ENCODE measurements at regions not wholly inside any gene's neighbourhood (a gene's known extent, or its start where the extent isn't known, plus 50 kb on each side); places are given as distances from the start of the nearest gene placed in this dataset.

DNA sequence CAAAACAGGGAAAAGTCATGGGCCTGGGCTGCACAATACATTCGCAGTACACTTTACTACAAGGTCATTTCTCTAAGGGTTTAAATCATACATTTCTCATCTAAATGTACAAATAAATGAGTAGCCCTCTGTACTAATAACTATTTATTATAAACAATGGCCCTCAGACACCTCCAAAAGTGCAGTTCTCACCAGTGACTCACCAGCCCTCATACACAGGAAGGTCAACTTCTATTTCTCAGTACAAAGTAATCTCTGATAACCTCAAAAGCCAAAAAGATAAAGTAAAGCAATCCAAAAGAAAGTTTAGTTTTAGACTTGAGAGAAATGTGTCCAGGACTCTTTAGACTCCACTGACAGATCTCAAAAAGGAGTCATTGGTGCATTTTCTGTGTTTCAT is 1258.1 kb upstream of the CDH6 start:
- CTCF ChIA-PET: no interaction called here
- no peaks in the 10 kb centered on the region for H3K79me2 ChIP-seq (ENCODE audit: control insufficient read depth, insufficient read depth, low read length)
- no peaks in the 10 kb centered on the region for H3K36me3 ChIP-seq (ENCODE audit: control insufficient read depth in 2 of 2, extremely low read depth in 1 of 2, insufficient read depth in 2 of 2, low read length in 2 of 2)
- H3K4me1 ChIP-seq (ENCODE audit: control insufficient read depth, extremely low read depth, insufficient read depth, low read length): no peaks in the 10 kb centered on the region
- no TSS peak for BruUV-seq (replicated peaks)
- peaks cover 3% of the 10 kb centered on the region for H3K9me3 ChIP-seq (replicated peaks; ENCODE audit: control insufficient read depth, insufficient read depth, low read length)
- no peak overlapping the region for H2AFZ ChIP-seq (ENCODE audit: low read depth, low read length)
- H3K27me3 ChIP-seq (ENCODE audit: control insufficient read depth in 2 of 2, insufficient read depth in 2 of 2, low read length in 2 of 2): no peaks in the 10 kb centered on the region
- H3K4me2 ChIP-seq (ENCODE audit: insufficient read depth, low read length): no peak overlapping the region
- H3K4me3 ChIP-seq (replicated peaks in 1 of 3; ENCODE audit: insufficient read depth in 1 of 3, low read depth in 1 of 3, low read length in 3 of 3): no peak overlapping the region
- POLR2A ChIA-PET: no interaction called here
- no peak for DNase-seq (ENCODE audit: low read depth, low spot score)
- FAIRE-seq: no peak
- dilution Hi-C loops (cut with MboI; ENCODE audit: extremely low pct_ligation_motif_present, low sequenced_read_pairs) (no loop called here), intact Hi-C loops (cut with micrococcal nuclease) (no loop called here)
- no peaks in the 10 kb centered on the region for H3K9me1 ChIP-seq (replicated peaks; ENCODE audit: control insufficient read depth, extremely low read depth, insufficient read depth, low read length)
- H3K9ac ChIP-seq (replicated peaks; ENCODE audit: extremely low read depth, insufficient read depth, low read length): no peak overlapping the region
- no peak for TF ChIP-seq POLR2AphosphoS5 (IDR thresholded peaks at IDR 0.05; ENCODE audit: insufficient read depth, low read depth, low read length)
- TF ChIP-seq MYC (IDR thresholded peaks at IDR 0.05; ENCODE audit: low read depth, low read length): no peak
- TF ChIP-seq, protein P1, sequence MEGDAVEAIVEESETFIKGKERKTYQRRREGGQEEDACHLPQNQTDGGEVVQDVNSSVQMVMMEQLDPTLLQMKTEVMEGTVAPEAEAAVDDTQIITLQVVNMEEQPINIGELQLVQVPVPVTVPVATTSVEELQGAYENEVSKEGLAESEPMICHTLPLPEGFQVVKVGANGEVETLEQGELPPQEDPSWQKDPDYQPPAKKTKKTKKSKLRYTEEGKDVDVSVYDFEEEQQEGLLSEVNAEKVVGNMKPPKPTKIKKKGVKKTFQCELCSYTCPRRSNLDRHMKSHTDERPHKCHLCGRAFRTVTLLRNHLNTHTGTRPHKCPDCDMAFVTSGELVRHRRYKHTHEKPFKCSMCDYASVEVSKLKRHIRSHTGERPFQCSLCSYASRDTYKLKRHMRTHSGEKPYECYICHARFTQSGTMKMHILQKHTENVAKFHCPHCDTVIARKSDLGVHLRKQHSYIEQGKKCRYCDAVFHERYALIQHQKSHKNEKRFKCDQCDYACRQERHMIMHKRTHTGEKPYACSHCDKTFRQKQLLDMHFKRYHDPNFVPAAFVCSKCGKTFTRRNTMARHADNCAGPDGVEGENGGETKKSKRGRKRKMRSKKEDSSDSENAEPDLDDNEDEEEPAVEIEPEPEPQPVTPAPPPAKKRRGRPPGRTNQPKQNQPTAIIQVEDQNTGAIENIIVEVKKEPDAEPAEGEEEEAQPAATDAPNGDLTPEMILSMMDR (IDR thresholded peaks at IDR 0.05; ENCODE audit: extremely low read depth in 1 of 2, insufficient read depth in 1 of 2, low read depth in 1 of 2, low read length in 2 of 2): no peak
- no peak for TF ChIP-seq FOS (IDR thresholded peaks at IDR 0.05; ENCODE audit: borderline replicate concordance, insufficient read depth, low read length)
- TF ChIP-seq MAX (IDR thresholded peaks at IDR 0.05; ENCODE audit: insufficient read depth, insufficient read length): no peak
- TF ChIP-seq POLR2A (IDR thresholded peaks at IDR 0.05; ENCODE audit: low read depth, low read length): no peak
- no peak for TF ChIP-seq GATA2 (IDR thresholded peaks at IDR 0.05; ENCODE audit: insufficient read depth, insufficient read length, low read depth, low read length)
- TF ChIP-seq JUN (IDR thresholded peaks at IDR 0.05; ENCODE audit: borderline replicate concordance, insufficient read depth, insufficient read length, low read depth): no peak
- no peak for TF ChIP-seq EZH2 (IDR thresholded peaks at IDR 0.05; ENCODE audit: borderline replicate concordance, low read depth, low read length, severe bottlenecking)
- H3K27ac ChIP-seq (ENCODE audit: insufficient read depth, low read depth, low read length): no peak overlapping the region
- H4K20me1 ChIP-seq (replicated peaks; ENCODE audit: control insufficient read depth, extremely low read depth, insufficient read depth, low read length): no peaks in the 10 kb centered on the region

Data from endothelial cell of umbilical vein (primary cell).